Common myeloid progenitor, CD34-positive (primary cell): ENCODE measurements at regions not wholly inside any gene's neighbourhood (a gene's known extent, or its start where the extent isn't known, plus 50 kb on each side); places are given as distances from the start of the nearest gene placed in this dataset.

Experiments
- CTCF ChIA-PET: fragments of 350-600 bp; sonication (Branson Sonifier 250); formaldehyde crosslinking; loops from one replicate; lab custom pipeline; 2021; ENCODE audit warnings: antibody characterized with exemption; lab: Charles Lee
- POLR2A ChIA-PET: fragments of 350-600 bp; sonication (Branson Sonifier 250); formaldehyde crosslinking; loops from one replicate; lab custom pipeline; 2021; ENCODE audit warnings: antibody characterized with exemption; lab: Charles Lee
- DNase-seq, 3 donors: peaks; one replicate each; pipeline versions ENCODE4 v3.0.0 to v3.0.0-alpha.2; 2013
- H3K27ac ChIP-seq, 2 experiments: 1 replicate in 1 of 2; 2 replicates in 1 of 2; pipeline ENCODE4 v1.7.0; 2013; ENCODE audit warnings: inconsistent platforms in 2 of 2, low read length in 2 of 2, mild to moderate bottlenecking in 2 of 2, low read depth in 1 of 2, moderate library complexity in 1 of 2; ENCODE audit not compliant: severe bottlenecking in 2 of 2, insufficient read depth in 1 of 2, poor library complexity in 1 of 2
- H3K27me3 ChIP-seq, 5 experiments: replicated peaks in 2 of 5; 1 replicate in 3 of 5; 2 replicates in 2 of 5; pipeline versions ENCODE4 v1.6.1 to v1.7.0; 2013; ENCODE audit warnings: low read length in 4 of 5, mild to moderate bottlenecking in 2 of 5, moderate library complexity in 2 of 5, inconsistent platforms in 1 of 5; ENCODE audit not compliant: insufficient read depth in 5 of 5, control insufficient read depth in 4 of 5
- H3K36me3 ChIP-seq, 4 experiments: 1 replicate in 2 of 4; 2 replicates in 2 of 4; pipeline versions ENCODE4 v1.6.1 to v1.7.0; 2013; ENCODE audit warnings: low read length in 3 of 4, control low read depth in 1 of 4, mild to moderate bottlenecking in 1 of 4; ENCODE audit not compliant: control insufficient read depth in 4 of 4, insufficient read depth in 4 of 4
- H3K4me1 ChIP-seq, 4 experiments: 1 replicate in 3 of 4; 2 replicates in 1 of 4; pipeline versions ENCODE4 v1.6.1 to v1.7.1; 2013; ENCODE audit warnings: low read length in 3 of 4, mild to moderate bottlenecking in 3 of 4, control low read depth in 1 of 4, inconsistent platforms in 1 of 4, moderate library complexity in 1 of 4; ENCODE audit not compliant: control insufficient read depth in 4 of 4, insufficient read depth in 4 of 4; ENCODE audit errors: control extremely low read depth in 1 of 4
- H3K4me3 ChIP-seq, 7 experiments: 1 replicate in 4 of 7; 2 replicates in 3 of 7; pipeline versions ENCODE4 v1.5.1 to v1.7.0; 2013; ENCODE audit warnings: mild to moderate bottlenecking in 7 of 7, low read length in 6 of 7, moderate library complexity in 6 of 7, inconsistent platforms in 2 of 7, low read depth in 2 of 7, control low read depth in 1 of 7; ENCODE audit not compliant: insufficient read depth in 4 of 7, control insufficient read depth in 1 of 7; ENCODE audit errors: extremely low read depth in 1 of 7
- H3K9me3 ChIP-seq, 5 experiments: 1 replicate in 4 of 5; 2 replicates in 1 of 5; pipeline versions ENCODE4 v1.6.1 to v1.7.1; 2013; ENCODE audit warnings: low read length in 4 of 5, mild to moderate bottlenecking in 2 of 5, inconsistent platforms in 1 of 5, low read depth in 1 of 5, moderate library complexity in 1 of 5; ENCODE audit not compliant: control insufficient read depth in 4 of 5, insufficient read depth in 2 of 5; ENCODE audit errors: control extremely low read depth in 1 of 5
- WGBS: methylation state at CpG from one replicate; pipeline ENCODE4 v1.1.5; 2013; ENCODE audit not compliant: insufficient coverage; 5-methylcytosine and 5-hydroxymethylcytosine counted together

- peaks cover 0 to 5% (median 0%) of the 10 kb centered on the region in 5 experiments for H3K9me3 ChIP-seq
- H3K27me3 ChIP-seq = peaks cover 0 to 12% (median 2%) of the 10 kb centered on the region in 5 experiments
- ChIA-PET CTCF (interaction anchor here (2.0 kb wide), 1 partner anchor 21 kb away, joined by 4 read pairs; no protein-coding TSS in a partner anchor), POLR2A (no interaction called here)
- peaks cover 0 to 7% (median 2%) of the 10 kb centered on the region in 4 experiments for H3K4me1 ChIP-seq
- no peak for DNase-seq
- 100% methylated on average over 2 of the region's 4 CpGs for WGBS
- no peaks in the 10 kb centered on the region for H3K36me3 ChIP-seq
- H3K27ac ChIP-seq = no peak overlapping the region
- no peak overlapping the region for H3K4me3 ChIP-seq
Measured at GRCh38 chr16:66295761-66296546, 70.5 kb upstream of the CDH5 start.

- peaks cover 0 to 12% (median 2%) of the 10 kb centered on the region in 5 experiments for H3K27me3 ChIP-seq
- ChIA-PET POLR2A (no interaction called here), CTCF (interaction anchor here (1.4 to 2.0 kb wide), 2 partner anchors 21 to 22 kb away, joined by 3 to 4 read pairs; no protein-coding TSS in a partner anchor)
- DNase-seq = no peak
- peaks cover 0 to 5% (median 0%) of the 10 kb centered on the region in 5 experiments for H3K9me3 ChIP-seq
- H3K4me3 ChIP-seq = no peak overlapping the region
- H3K4me1 ChIP-seq = peaks cover 0 to 7% (median 2%) of the 10 kb centered on the region in 4 experiments
- no peak overlapping the region for H3K27ac ChIP-seq
- no CpG with 5 or more reads among the region's 6 CpGs for WGBS
- H3K36me3 ChIP-seq = no peaks in the 10 kb centered on the region
Measured at GRCh38 chr16:66295213-66295612, 71.3 kb upstream of the CDH5 start.

GRCh38 chr16:66294507-66294906 lies 72.0 kb upstream of the CDH5 start:
- no peaks in the 10 kb centered on the region for H3K36me3 ChIP-seq

GRCh38 chr16:66293932-66294331 lies 72.6 kb upstream of the CDH5 start:
- Histone ChIP-seq H3K27ac (no peak overlapping the region), H3K4me3 (no peak overlapping the region), H3K36me3 (no peaks in the 10 kb centered on the region), H3K4me1 (no peaks in the 10 kb centered on the region), H3K27me3 (peaks cover 0 to 12% (median 2%) of the 10 kb centered on the region in 5 experiments), H3K9me3 (no peaks in the 10 kb centered on the region)
- POLR2A ChIA-PET = no interaction called here
- 96% methylated on average over 3 of the region's 7 CpGs for WGBS
- CTCF ChIA-PET = interaction anchor here (1.4 to 2.0 kb wide), 2 partner anchors 21 to 23 kb away, joined by 3 to 4 read pairs; no protein-coding TSS in a partner anchor
- no peak for DNase-seq

More at GRCh38 chr16:66294507-66294906, 72.0 kb upstream of the CDH5 start:
- peaks cover 0 to 4% (median 2%) of the 10 kb centered on the region in 4 experiments for H3K4me1 ChIP-seq
- no peak overlapping the region for H3K4me3 ChIP-seq
- CTCF ChIA-PET = interaction anchor here (1.4 to 2.0 kb wide), 2 partner anchors 21 to 22 kb away, joined by 3 to 4 read pairs; no protein-coding TSS in a partner anchor
- H3K27me3 ChIP-seq = peaks cover 0 to 12% (median 2%) of the 10 kb centered on the region in 5 experiments
- DNase-seq = no peak
- POLR2A ChIA-PET = no interaction called here
- WGBS = 100% methylated on average over 4 of the region's 4 CpGs
- peaks cover 0 to 5% (median 0%) of the 10 kb centered on the region in 5 experiments for H3K9me3 ChIP-seq
- no peak overlapping the region for H3K27ac ChIP-seq

GRCh38 chr16:66293207-66293735 lies 73.2 kb upstream of the CDH5 start:
- no peaks in the 10 kb centered on the region for H3K36me3 ChIP-seq
- 100% methylated on average over 2 of the region's 5 CpGs for WGBS
- no peak for DNase-seq
- H3K4me1 ChIP-seq = no peaks in the 10 kb centered on the region
- peaks cover 0 to 12% (median 2%) of the 10 kb centered on the region in 5 experiments for H3K27me3 ChIP-seq
- H3K9me3 ChIP-seq = no peaks in the 10 kb centered on the region
- ChIA-PET CTCF (no interaction called here), POLR2A (no interaction called here)
- H3K4me3 ChIP-seq = no peak overlapping the region
- H3K27ac ChIP-seq = no peak overlapping the region

- H3K27me3 ChIP-seq = peaks cover 0 to 12% (median 2%) of the 10 kb centered on the region in 5 experiments
- ChIA-PET CTCF (no interaction called here), POLR2A (no interaction called here)
- no peaks in the 10 kb centered on the region for H3K4me1 ChIP-seq
- no peaks in the 10 kb centered on the region for H3K9me3 ChIP-seq
- H3K36me3 ChIP-seq = no peaks in the 10 kb centered on the region
- DNase-seq = no peak
- WGBS = 96% methylated on average over 15 of the region's 15 CpGs
- no peak overlapping the region for H3K27ac ChIP-seq
- H3K4me3 ChIP-seq = no peak overlapping the region
Measured at GRCh38 chr16:66292241-66292935, 74.1 kb upstream of the CDH5 start.
